Fibroblast of villous mesenchyme (primary cell): ENCODE measurements at regions not wholly inside any gene's neighbourhood (a gene's known extent, or its start where the extent isn't known, plus 50 kb on each side); places are given as distances from the start of the nearest gene placed in this dataset.

Source experiments
- DNase-seq: peaks from one replicate; pipeline ENCODE4 v3.0.0-alpha.2; 2010; ENCODE audit warnings: low read depth
- H3K4me3 ChIP-seq: 2 replicates; pipeline ENCODE4 v1.5.1; 2011; ENCODE audit warnings: low read depth, mild to moderate bottlenecking, low read length
- TF ChIP-seq, protein P1 (sequence below): IDR thresholded peaks from 2 replicates; pipeline ENCODE4 v1.5.1; 2012; ENCODE audit warnings: low read depth, mild to moderate bottlenecking, low read length; ENCODE audit not compliant: insufficient read depth

DNA sequence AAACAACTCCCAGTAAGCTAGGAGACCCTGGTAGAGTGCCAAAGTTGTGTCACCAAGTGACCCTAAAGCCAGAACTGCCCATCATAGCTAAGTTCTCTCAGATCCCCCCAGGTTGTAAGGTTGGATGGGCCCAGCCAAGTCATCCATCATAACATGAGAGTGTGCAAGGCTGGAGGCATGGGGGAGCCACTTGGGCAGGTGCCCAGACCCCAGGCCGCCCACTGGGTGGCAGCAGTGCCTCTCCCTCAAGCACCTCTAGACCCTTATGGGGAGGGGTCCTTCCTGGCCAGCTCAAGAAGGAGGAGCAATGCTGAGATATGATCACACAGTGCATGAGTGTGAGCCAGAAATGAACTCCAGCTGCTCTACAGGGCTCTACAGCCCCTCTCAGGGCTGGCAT, 154.5 kb downstream of the MYLK4 start:
- DNase-seq = no peak
- H3K4me3 ChIP-seq = no peak overlapping the region
- TF ChIP-seq, protein P1, sequence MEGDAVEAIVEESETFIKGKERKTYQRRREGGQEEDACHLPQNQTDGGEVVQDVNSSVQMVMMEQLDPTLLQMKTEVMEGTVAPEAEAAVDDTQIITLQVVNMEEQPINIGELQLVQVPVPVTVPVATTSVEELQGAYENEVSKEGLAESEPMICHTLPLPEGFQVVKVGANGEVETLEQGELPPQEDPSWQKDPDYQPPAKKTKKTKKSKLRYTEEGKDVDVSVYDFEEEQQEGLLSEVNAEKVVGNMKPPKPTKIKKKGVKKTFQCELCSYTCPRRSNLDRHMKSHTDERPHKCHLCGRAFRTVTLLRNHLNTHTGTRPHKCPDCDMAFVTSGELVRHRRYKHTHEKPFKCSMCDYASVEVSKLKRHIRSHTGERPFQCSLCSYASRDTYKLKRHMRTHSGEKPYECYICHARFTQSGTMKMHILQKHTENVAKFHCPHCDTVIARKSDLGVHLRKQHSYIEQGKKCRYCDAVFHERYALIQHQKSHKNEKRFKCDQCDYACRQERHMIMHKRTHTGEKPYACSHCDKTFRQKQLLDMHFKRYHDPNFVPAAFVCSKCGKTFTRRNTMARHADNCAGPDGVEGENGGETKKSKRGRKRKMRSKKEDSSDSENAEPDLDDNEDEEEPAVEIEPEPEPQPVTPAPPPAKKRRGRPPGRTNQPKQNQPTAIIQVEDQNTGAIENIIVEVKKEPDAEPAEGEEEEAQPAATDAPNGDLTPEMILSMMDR = peak; percentile 31

DNA sequence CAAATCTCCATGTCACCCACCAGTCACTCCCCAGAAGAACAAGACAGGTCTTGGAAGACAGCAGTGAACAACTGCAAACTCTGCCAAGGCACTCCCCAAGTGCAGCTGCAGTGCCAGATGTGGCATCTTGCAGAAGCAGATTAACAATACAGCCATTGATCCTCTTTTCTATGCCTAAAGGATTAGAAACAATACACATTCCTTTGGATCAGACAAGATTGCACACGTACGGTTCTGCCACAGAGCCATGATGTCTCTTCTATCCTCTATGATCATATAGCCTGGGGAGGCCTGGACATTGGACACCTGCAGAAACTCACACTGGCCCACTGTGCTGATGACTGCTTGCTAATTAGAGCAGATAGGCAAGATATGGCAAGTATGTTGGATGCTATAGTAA, 155.9 kb downstream of the MYLK4 start:
- no peak overlapping the region for H3K4me3 ChIP-seq
- no peak for DNase-seq
- TF ChIP-seq, protein P1 = no peak

DNA sequence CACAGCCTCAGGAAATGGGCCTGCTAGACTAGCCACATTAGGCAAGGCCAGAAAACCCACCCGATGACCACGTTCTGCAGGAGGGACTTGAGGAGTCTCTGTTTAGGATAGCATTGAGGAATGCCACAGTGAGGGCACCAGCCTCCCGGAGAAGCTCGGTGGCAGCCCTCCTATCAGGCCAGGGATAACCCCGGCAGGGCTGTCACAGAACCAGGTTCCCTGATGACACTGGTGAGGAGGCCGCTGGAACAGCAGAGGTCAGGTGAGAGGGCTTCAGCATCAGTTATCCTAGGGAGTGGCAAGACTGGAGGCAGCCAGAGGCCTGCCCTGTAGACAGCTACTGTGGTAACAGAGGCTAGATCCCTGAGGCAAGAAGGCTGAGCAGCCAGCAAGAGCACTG, 157.6 kb downstream of the MYLK4 start:
- no peak overlapping the region for H3K4me3 ChIP-seq
- no peak for DNase-seq
- TF ChIP-seq, protein P1 = no peak

DNA sequence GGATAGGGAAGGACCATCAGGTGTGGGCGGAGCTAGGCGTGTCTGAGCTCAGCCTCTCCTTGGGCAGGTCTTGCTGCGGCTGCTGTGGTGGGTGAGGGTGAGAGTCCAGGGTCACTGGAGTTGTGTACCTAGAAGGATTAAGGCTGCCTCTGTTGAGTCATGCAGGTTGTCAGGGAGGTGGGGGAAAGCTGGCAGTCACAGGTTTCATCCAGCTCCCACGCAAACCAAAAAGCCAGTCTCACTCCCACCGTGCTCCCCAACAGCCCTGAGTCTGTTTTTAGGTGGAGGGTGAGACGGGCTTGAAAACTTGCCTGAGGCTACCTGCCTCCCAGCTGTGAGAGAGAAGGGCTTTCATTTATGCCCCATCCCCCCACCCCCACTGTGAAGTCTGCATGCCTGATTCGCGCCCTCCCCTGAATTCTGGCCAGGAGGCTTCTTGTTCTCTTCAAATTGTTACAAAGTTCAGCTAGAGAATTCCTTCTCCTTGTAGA, 161.5 kb downstream of the MYLK4 start:
- TF ChIP-seq, protein P1 = no peak
- H3K4me3 ChIP-seq = no peak overlapping the region
- no peak for DNase-seq

DNA sequence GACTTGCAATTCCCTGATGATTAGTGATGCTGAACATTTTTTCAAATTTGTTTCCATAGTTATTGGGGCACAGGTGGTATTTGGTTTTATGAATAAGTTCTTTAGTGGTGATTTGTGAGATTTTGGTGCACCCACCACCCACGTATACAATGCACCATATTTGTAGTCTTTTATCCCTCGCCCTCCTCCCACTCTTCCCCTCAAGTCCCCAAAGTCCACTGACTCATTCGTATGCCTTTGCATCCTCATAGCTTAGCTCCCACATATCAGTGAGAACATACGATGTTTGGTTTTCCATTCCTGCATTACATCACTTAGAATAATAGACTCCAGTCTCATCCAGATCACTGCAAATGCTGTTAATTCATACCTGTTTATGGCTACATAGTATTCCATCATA, 167.3 kb downstream of the MYLK4 start:
- no peak for DNase-seq
- TF ChIP-seq, protein P1 = no peak
- H3K4me3 ChIP-seq = no peak overlapping the region

DNA sequence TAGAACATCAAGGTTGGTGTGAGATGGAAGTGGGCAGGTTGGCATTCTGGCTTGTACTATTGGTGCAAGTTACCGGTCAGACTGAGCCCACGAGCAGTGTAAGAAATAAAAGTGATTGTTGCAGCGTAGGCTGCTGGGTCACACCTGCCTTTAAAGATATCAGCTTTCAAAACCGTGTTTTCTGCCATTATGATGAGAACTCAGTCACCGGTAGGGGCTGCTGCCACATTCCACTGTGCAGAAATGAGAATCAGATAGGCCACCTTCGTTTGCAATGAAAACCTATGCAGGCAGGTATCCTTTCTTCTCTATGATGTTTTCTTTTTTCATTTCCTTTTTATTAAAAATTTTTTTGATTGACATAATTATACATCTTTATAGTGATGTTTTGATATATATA, 168.5 kb downstream of the MYLK4 start:
- no peak overlapping the region for H3K4me3 ChIP-seq
- TF ChIP-seq, protein P1 = no peak
- DNase-seq = no peak

DNA sequence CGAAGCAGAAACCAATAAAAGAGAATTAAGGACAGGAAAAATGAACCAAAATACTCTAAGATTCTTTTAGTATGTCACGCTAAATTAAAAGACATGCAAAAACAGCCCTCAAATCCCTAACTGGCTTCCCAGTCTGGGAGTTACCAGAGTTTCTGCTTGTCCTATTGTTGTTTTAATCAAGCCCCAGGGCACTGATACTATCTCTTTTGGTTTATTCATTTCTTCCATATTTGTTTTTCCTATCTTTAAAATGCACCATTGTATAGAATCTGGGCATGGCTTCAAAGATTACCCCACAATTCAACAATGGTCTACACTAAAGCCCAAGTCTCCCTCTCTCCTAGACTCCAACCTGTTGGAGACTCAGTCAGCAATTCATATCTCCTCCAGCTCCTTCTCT, 169.1 kb downstream of the MYLK4 start:
- DNase-seq = no peak
- TF ChIP-seq, protein P1 = no peak
- H3K4me3 ChIP-seq = no peak overlapping the region
